GM19239 (cell line): ENCODE measurements at regions not wholly inside any gene's neighbourhood (a gene's known extent, or its start where the extent isn't known, plus 50 kb on each side); places are given as distances from the start of the nearest gene placed in this dataset.

Source experiments
- DNase-seq: peaks from one replicate; pipeline ENCODE4 v3.0.0; 2011; ENCODE audit warnings: low spot score; ENCODE audit not compliant: insufficient read length
- FAIRE-seq: peaks from 2 replicates; lab custom pipeline; 2011; peaks lifted over from hg19 to GRCh38; lab: Jason Lieb, UNC

- FAIRE-seq: no peak
- no peak for DNase-seq
Measured at GRCh38 chr5:18010053-18010452, 375.8 kb downstream of the TAF11L14 start.

GRCh38 chr5:18018472-18018871, 384.2 kb downstream of the TAF11L14 start:
- no peak for FAIRE-seq
- no peak for DNase-seq

GRCh38 chr5:18023275-18023674, 389.0 kb downstream of the TAF11L14 start:
- FAIRE-seq: no peak
- no peak for DNase-seq

- FAIRE-seq (no peak), DNase-seq (no peak)
Measured at GRCh38 chr5:18023986-18024385, 389.7 kb downstream of the TAF11L14 start.

- FAIRE-seq: no peak
Measured at GRCh38 chr5:18024542-18024941, 390.3 kb downstream of the TAF11L14 start.

GRCh38 chr5:18027241-18027867, 393.1 kb downstream of the TAF11L14 start:
- FAIRE-seq (no peak), DNase-seq (no peak)

More at GRCh38 chr5:18024542-18024941, 390.3 kb downstream of the TAF11L14 start:
- no peak for DNase-seq

GRCh38 chr5:18028036-18028435, 393.8 kb downstream of the TAF11L14 start:
- no peak for FAIRE-seq

GRCh38 chr5:18032744-18033143, 398.5 kb downstream of the TAF11L14 start:
- FAIRE-seq (no peak), DNase-seq (no peak)

More at GRCh38 chr5:18028036-18028435, 393.8 kb downstream of the TAF11L14 start:
- no peak for DNase-seq

- FAIRE-seq: no peak
- DNase-seq: no peak
Measured at GRCh38 chr5:18036531-18036930, 402.3 kb downstream of the TAF11L14 start.

GRCh38 chr5:18037718-18038117, 403.5 kb downstream of the TAF11L14 start:
- DNase-seq (no peak), FAIRE-seq (no peak)

GRCh38 chr5:18043344-18043743, 409.1 kb downstream of the TAF11L14 start:
- no peak for DNase-seq
- no peak for FAIRE-seq

GRCh38 chr5:18048449-18048848, 414.2 kb downstream of the TAF11L14 start:
- DNase-seq (no peak), FAIRE-seq (no peak)

- DNase-seq: no peak
Measured at GRCh38 chr5:18050345-18050744, 416.1 kb downstream of the TAF11L14 start.

GRCh38 chr5:18050776-18051175, 416.5 kb downstream of the TAF11L14 start:
- FAIRE-seq (no peak), DNase-seq (no peak)

More at GRCh38 chr5:18050345-18050744, 416.1 kb downstream of the TAF11L14 start:
- FAIRE-seq: no peak

GRCh38 chr5:18051953-18052352, 417.7 kb downstream of the TAF11L14 start:
- no peak for DNase-seq
- FAIRE-seq: no peak

GRCh38 chr5:18052569-18052968, 418.3 kb downstream of the TAF11L14 start:
- DNase-seq: no peak
- no peak for FAIRE-seq

- DNase-seq: no peak
- FAIRE-seq: no peak
Measured at GRCh38 chr5:18057725-18058124, 423.5 kb downstream of the TAF11L14 start.

GRCh38 chr5:18067615-18068014, 433.4 kb downstream of the TAF11L14 start:
- no peak for FAIRE-seq
- no peak for DNase-seq

GRCh38 chr5:18068826-18069225, 434.6 kb downstream of the TAF11L14 start:
- FAIRE-seq: no peak
- DNase-seq: no peak

GRCh38 chr5:18069790-18070189, 435.5 kb downstream of the TAF11L14 start:
- FAIRE-seq: no peak
- DNase-seq: no peak

GRCh38 chr5:18072600-18072999, 438.3 kb downstream of the TAF11L14 start:
- no peak for DNase-seq
- FAIRE-seq: no peak

- FAIRE-seq (no peak), DNase-seq (no peak)
Measured at GRCh38 chr5:18074961-18075360, 440.7 kb downstream of the TAF11L14 start.
